ENCODE measurements at regions not wholly inside any gene's neighbourhood (a gene's known extent, or its start where the extent isn't known, plus 50 kb on each side); places are given as distances from the start of the nearest gene placed in this dataset.

DNA sequence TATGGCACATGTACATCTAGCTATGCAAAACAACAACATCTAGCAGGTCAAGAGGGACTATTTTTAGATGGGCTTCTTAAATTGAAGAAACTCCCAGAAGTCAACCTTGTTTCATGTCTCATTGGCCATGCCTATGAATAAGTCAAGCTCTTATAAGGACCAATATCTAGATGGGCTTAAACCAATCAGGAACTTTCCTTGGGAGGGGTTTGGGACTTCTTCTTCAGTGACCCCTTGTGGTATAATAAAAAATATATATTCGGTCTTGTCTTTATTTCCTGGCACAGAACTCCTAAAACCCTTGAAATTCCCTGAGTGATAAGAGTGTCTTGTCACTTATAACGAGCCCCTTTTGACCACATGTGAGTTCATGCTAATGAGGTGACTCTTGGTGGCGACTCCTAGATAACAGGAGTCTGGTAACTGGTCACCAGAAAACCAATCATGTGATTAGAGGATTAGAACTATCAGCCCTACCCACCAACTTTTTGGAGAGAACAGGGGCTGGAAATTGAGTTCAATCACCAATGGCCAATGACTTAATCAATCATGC, 218.3 kb downstream of the HHIPL2 start:
- WGBS (ENCODE audit: extremely low coverage, insufficient coverage, insufficient read length) = no CpG with 5 or more reads among the region's 3 CpGs

DNA sequence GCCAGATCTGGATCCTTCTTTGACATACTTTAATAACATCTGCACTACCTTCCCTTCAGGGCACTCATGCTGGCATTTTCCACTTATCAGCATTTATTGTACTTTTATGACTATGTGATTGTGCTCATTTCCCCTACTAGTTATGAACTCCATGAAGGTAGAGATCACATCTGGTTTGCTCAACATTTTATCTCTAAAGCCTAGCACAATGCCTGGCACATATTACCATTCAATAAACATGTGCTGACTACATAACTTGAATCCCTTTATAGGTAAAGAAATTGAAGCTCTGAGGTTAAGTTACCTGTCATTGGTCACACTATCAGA, 221.2 kb downstream of the HHIPL2 start:
- no peak overlapping the region for H3K23ac ChIP-seq (ENCODE audit: low read length)
- no peak overlapping the region for H3K4ac ChIP-seq (ENCODE audit: low read depth, low read length)
- no peak overlapping the region for H2BK5ac ChIP-seq (ENCODE audit: low read depth, low read length, poor library complexity)
- H4K8ac ChIP-seq (ENCODE audit: low read depth, low read length) = no peak overlapping the region
- H3K79me1 ChIP-seq (ENCODE audit: low read length) = no peaks in the 10 kb centered on the region
- no peak overlapping the region for H3K4me3 ChIP-seq (ENCODE audit: low read depth, low read length)
- H2AK5ac ChIP-seq (ENCODE audit: low read length) = no peak overlapping the region
- H3K4me2 ChIP-seq (ENCODE audit: low read length) = no peak overlapping the region
- H3K4me1 ChIP-seq (ENCODE audit: control insufficient read depth in 1 of 2, insufficient read depth in 2 of 2, low read length in 2 of 2) = no peaks in the 10 kb centered on the region
- no peak overlapping the region for H3K18ac ChIP-seq (ENCODE audit: low read length)
- no peak overlapping the region for H4K12ac ChIP-seq (ENCODE audit: low read depth, low read length)
- H3K9ac ChIP-seq (ENCODE audit: low read length) = no peak overlapping the region
- H2BK120ac ChIP-seq (ENCODE audit: insufficient read depth, low read length, poor library complexity) = no peak overlapping the region
- no peaks in the 10 kb centered on the region for H3K27me3 ChIP-seq (ENCODE audit: insufficient read depth, low read length)
- H3K79me2 ChIP-seq (ENCODE audit: control insufficient read depth, insufficient read depth, low read length, poor library complexity) = no peaks in the 10 kb centered on the region
- no peak overlapping the region for H4K91ac ChIP-seq (ENCODE audit: low read depth, low read length)
- H2AFZ ChIP-seq (ENCODE audit: insufficient read depth, low read length, poor library complexity) = no peak overlapping the region
- H2BK12ac ChIP-seq (ENCODE audit: low read length) = no peak overlapping the region
- no peak overlapping the region for H3K14ac ChIP-seq (ENCODE audit: low read length)
- DNase-seq = no peak
- no peaks in the 10 kb centered on the region for H3K9me3 ChIP-seq (ENCODE audit: insufficient read depth, low read depth, low read length)
- no peak overlapping the region for H3K27ac ChIP-seq (ENCODE audit: low read depth, low read length)
- H3K36me3 ChIP-seq (ENCODE audit: control insufficient read depth in 1 of 2, insufficient read depth in 2 of 2, low read length in 2 of 2) = no peaks in the 10 kb centered on the region

More for the DNA sequence above, 218.3 kb downstream of the HHIPL2 start:
- Histone ChIP-seq H3K23ac (ENCODE audit: low read length) (no peak overlapping the region), H3K27me3 (ENCODE audit: insufficient read depth, low read length) (no peaks in the 10 kb centered on the region), H3K18ac (ENCODE audit: low read length) (no peak overlapping the region), H3K14ac (ENCODE audit: low read length) (no peak overlapping the region), H3K9me3 (ENCODE audit: insufficient read depth, low read depth, low read length) (no peaks in the 10 kb centered on the region), H3K4me2 (ENCODE audit: low read length) (no peak overlapping the region), H2BK120ac (ENCODE audit: insufficient read depth, low read length, poor library complexity) (no peak overlapping the region), H3K4me1 (ENCODE audit: control insufficient read depth in 1 of 2, insufficient read depth in 2 of 2, low read length in 2 of 2) (no peaks in the 10 kb centered on the region), H4K12ac (ENCODE audit: low read depth, low read length) (no peak overlapping the region), H4K91ac (ENCODE audit: low read depth, low read length) (no peak overlapping the region), H3K79me2 (ENCODE audit: control insufficient read depth, insufficient read depth, low read length, poor library complexity) (no peaks in the 10 kb centered on the region), H2AFZ (ENCODE audit: insufficient read depth, low read length, poor library complexity) (no peak overlapping the region), H3K36me3 (ENCODE audit: control insufficient read depth in 1 of 2, insufficient read depth in 2 of 2, low read length in 2 of 2) (no peaks in the 10 kb centered on the region), H3K27ac (ENCODE audit: low read depth, low read length) (no peak overlapping the region), H3K4me3 (ENCODE audit: low read depth, low read length) (no peak overlapping the region), H2BK12ac (ENCODE audit: low read length) (no peak overlapping the region), H3K4ac (ENCODE audit: low read depth, low read length) (no peak overlapping the region), H4K8ac (ENCODE audit: low read depth, low read length) (no peak overlapping the region), H3K79me1 (ENCODE audit: low read length) (no peaks in the 10 kb centered on the region), H2BK5ac (ENCODE audit: low read depth, low read length, poor library complexity) (no peak overlapping the region), H3K9ac (ENCODE audit: low read length) (no peak overlapping the region), H2AK5ac (ENCODE audit: low read length) (no peak overlapping the region)
- DNase-seq = no peak

DNA sequence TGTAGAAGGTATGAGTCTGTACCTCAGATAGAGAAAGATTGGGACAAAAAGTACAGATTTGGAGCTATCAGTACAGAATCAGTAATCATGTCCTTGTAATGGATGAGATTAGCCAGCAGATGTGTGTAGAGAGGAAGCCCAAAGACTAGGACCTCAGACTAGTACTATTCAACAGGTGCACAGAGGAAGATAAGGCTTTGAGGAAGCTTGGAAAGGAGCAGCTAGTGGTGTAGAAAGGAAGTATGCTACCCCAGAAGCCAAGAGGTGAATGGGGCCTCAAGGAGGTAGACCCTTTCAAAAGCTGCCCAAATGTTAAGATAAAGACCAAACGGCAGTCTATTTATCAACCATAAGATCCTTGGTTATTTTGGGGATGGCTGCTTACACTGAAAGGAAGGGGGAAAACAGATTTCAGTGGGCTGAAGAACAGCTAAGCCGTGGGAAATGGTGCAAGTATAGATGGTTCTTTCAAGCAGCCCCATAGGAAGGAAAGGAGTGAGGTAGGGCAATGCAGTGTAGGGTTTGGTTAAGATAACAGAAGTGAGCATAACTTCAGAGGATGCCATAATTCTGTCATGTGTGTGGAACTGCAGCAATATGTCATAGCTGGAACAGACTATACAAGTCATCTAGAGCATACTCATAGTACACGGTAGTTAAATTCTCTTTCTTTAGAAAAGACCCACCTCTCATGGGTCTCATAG, 221.7 kb downstream of the HHIPL2 start:
- no peak overlapping the region for H2BK5ac ChIP-seq (ENCODE audit: low read depth, low read length, poor library complexity)
- no peaks in the 10 kb centered on the region for H3K27me3 ChIP-seq (ENCODE audit: insufficient read depth, low read length)
- no peaks in the 10 kb centered on the region for H3K4me1 ChIP-seq (ENCODE audit: control insufficient read depth in 1 of 2, insufficient read depth in 2 of 2, low read length in 2 of 2)
- H3K27ac ChIP-seq (ENCODE audit: low read depth, low read length) = no peak overlapping the region
- no peak overlapping the region for H4K12ac ChIP-seq (ENCODE audit: low read depth, low read length)
- H3K36me3 ChIP-seq (ENCODE audit: control insufficient read depth in 1 of 2, insufficient read depth in 2 of 2, low read length in 2 of 2) = no peaks in the 10 kb centered on the region
- no peak overlapping the region for H3K4ac ChIP-seq (ENCODE audit: low read depth, low read length)
- no peak for DNase-seq
- no peaks in the 10 kb centered on the region for H3K79me2 ChIP-seq (ENCODE audit: control insufficient read depth, insufficient read depth, low read length, poor library complexity)
- no peak overlapping the region for H4K91ac ChIP-seq (ENCODE audit: low read depth, low read length)
- H3K4me3 ChIP-seq (ENCODE audit: low read depth, low read length) = no peak overlapping the region
- H4K8ac ChIP-seq (ENCODE audit: low read depth, low read length) = no peak overlapping the region
- no peak overlapping the region for H3K23ac ChIP-seq (ENCODE audit: low read length)
- no peak overlapping the region for H2AFZ ChIP-seq (ENCODE audit: insufficient read depth, low read length, poor library complexity)
- no peak overlapping the region for H2BK120ac ChIP-seq (ENCODE audit: insufficient read depth, low read length, poor library complexity)
- WGBS (ENCODE audit: extremely low coverage, insufficient coverage, insufficient read length) = no CpG with 5 or more reads among the region's 3 CpGs
- no peak overlapping the region for H3K18ac ChIP-seq (ENCODE audit: low read length)
- no peak overlapping the region for H3K14ac ChIP-seq (ENCODE audit: low read length)
- H3K9ac ChIP-seq (ENCODE audit: low read length) = no peak overlapping the region
- no peak overlapping the region for H2BK12ac ChIP-seq (ENCODE audit: low read length)
- H3K4me2 ChIP-seq (ENCODE audit: low read length) = no peak overlapping the region
- H2AK5ac ChIP-seq (ENCODE audit: low read length) = no peak overlapping the region
- no peaks in the 10 kb centered on the region for H3K79me1 ChIP-seq (ENCODE audit: low read length)
- no peaks in the 10 kb centered on the region for H3K9me3 ChIP-seq (ENCODE audit: insufficient read depth, low read depth, low read length)

DNA sequence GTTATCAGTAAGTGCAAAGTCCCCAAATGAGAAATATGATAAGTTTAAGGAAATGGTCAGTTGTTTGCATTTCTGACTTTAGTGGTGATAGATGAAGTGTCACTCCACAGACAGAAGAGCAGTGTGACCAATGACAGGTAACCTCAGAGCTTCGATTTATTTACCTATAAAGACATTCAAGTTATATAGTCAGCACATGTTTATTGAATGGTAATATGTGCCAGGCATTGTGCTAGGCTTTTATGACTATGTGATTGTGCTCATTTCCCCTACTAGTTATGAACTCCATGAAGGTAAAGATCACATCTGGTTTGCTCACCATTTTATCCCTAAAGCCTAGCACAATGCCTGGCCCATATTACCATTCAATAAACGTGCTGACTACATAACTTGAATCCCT, 222.4 kb downstream of the HHIPL2 start:
- H2BK12ac ChIP-seq (ENCODE audit: low read length) = no peak overlapping the region
- H4K12ac ChIP-seq (ENCODE audit: low read depth, low read length) = no peak overlapping the region
- H3K9ac ChIP-seq (ENCODE audit: low read length) = no peak overlapping the region
- H3K79me1 ChIP-seq (ENCODE audit: low read length) = no peaks in the 10 kb centered on the region
- no peaks in the 10 kb centered on the region for H3K27me3 ChIP-seq (ENCODE audit: insufficient read depth, low read length)
- H3K18ac ChIP-seq (ENCODE audit: low read length) = no peak overlapping the region
- no peak overlapping the region for H2AFZ ChIP-seq (ENCODE audit: insufficient read depth, low read length, poor library complexity)
- no peak overlapping the region for H3K4ac ChIP-seq (ENCODE audit: low read depth, low read length)
- H3K4me2 ChIP-seq (ENCODE audit: low read length) = no peak overlapping the region
- H2BK120ac ChIP-seq (ENCODE audit: insufficient read depth, low read length, poor library complexity) = no peak overlapping the region
- no peaks in the 10 kb centered on the region for H3K4me1 ChIP-seq (ENCODE audit: control insufficient read depth in 1 of 2, insufficient read depth in 2 of 2, low read length in 2 of 2)
- H3K23ac ChIP-seq (ENCODE audit: low read length) = no peak overlapping the region
- no peak overlapping the region for H3K14ac ChIP-seq (ENCODE audit: low read length)
- no peak overlapping the region for H2BK5ac ChIP-seq (ENCODE audit: low read depth, low read length, poor library complexity)
- no peak overlapping the region for H3K4me3 ChIP-seq (ENCODE audit: low read depth, low read length)
- H3K27ac ChIP-seq (ENCODE audit: low read depth, low read length) = no peak overlapping the region
- H4K91ac ChIP-seq (ENCODE audit: low read depth, low read length) = no peak overlapping the region
- WGBS (ENCODE audit: extremely low coverage, insufficient coverage, insufficient read length) = no CpG with 5 or more reads among the region's 2 CpGs
- no peaks in the 10 kb centered on the region for H3K9me3 ChIP-seq (ENCODE audit: insufficient read depth, low read depth, low read length)
- no peak overlapping the region for H2AK5ac ChIP-seq (ENCODE audit: low read length)
- H4K8ac ChIP-seq (ENCODE audit: low read depth, low read length) = no peak overlapping the region
- no peak for DNase-seq
- no peaks in the 10 kb centered on the region for H3K79me2 ChIP-seq (ENCODE audit: control insufficient read depth, insufficient read depth, low read length, poor library complexity)
- no peaks in the 10 kb centered on the region for H3K36me3 ChIP-seq (ENCODE audit: control insufficient read depth in 1 of 2, insufficient read depth in 2 of 2, low read length in 2 of 2)
